ENCODE measurements at regions not wholly inside any gene's neighbourhood (a gene's known extent, or its start where the extent isn't known, plus 50 kb on each side); places are given as distances from the start of the nearest gene placed in this dataset.

DNA sequence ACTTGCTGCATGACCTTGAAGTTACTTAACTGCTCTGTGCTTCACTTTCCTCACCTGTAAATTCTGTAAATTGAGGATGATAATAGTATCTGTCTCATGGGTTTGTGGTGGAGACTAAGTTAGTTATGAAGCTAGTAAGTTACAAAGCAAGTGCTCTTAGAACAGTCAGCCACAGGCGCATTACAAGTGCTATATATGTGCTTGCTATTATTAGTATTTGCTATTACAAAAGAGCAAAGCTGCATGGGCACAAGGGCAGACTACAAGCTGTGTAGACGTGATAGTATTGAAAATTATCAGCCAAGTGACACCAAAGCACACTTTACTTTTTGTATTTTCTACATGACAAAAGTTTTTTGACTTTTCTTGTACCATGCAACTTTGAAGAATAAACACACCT is 150.9 kb upstream of the CTTNBP2NL start:
- Histone ChIP-seq H3K9ac (no peak overlapping the region), H3K27me3 (no peaks in the 10 kb centered on the region), H3K79me2 (ENCODE audit: low read depth) (no peaks in the 10 kb centered on the region), H3K36me3 (no peaks in the 10 kb centered on the region), H3K27ac (no peak overlapping the region), H2AFZ (replicated peaks) (no peak overlapping the region), H4K20me1 (ENCODE audit: low read depth) (no peaks in the 10 kb centered on the region), H3K9me3 (ENCODE audit: low read depth) (no peaks in the 10 kb centered on the region), H3F3A (ENCODE audit: low read depth) (peaks cover 12% of the 10 kb centered on the region), H3K4me3 (no peak overlapping the region), H3K4me2 (no peak overlapping the region), H3K4me1 (no peaks in the 10 kb centered on the region)
- H3K36me3 Mint-ChIP-seq: no peaks in the 10 kb centered on the region
- H3K27ac Mint-ChIP-seq: no peak overlapping the region
- H3K4me3 Mint-ChIP-seq: no peak overlapping the region
- H3K27me3 Mint-ChIP-seq (ENCODE audit: insufficient read depth, low read depth): peaks cover 3% of the 10 kb centered on the region
- peaks cover 7% of the 10 kb centered on the region for H3K4me1 Mint-ChIP-seq
- DNase-seq (ENCODE audit: low spot score): no peak
- TF ChIP-seq EZH2phosphoT487 (IDR thresholded peaks at IDR 0.05): no peak
- TF ChIP-seq, protein P1, sequence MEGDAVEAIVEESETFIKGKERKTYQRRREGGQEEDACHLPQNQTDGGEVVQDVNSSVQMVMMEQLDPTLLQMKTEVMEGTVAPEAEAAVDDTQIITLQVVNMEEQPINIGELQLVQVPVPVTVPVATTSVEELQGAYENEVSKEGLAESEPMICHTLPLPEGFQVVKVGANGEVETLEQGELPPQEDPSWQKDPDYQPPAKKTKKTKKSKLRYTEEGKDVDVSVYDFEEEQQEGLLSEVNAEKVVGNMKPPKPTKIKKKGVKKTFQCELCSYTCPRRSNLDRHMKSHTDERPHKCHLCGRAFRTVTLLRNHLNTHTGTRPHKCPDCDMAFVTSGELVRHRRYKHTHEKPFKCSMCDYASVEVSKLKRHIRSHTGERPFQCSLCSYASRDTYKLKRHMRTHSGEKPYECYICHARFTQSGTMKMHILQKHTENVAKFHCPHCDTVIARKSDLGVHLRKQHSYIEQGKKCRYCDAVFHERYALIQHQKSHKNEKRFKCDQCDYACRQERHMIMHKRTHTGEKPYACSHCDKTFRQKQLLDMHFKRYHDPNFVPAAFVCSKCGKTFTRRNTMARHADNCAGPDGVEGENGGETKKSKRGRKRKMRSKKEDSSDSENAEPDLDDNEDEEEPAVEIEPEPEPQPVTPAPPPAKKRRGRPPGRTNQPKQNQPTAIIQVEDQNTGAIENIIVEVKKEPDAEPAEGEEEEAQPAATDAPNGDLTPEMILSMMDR (IDR thresholded peaks at IDR 0.05): no peak
- no peak for TF ChIP-seq EZH2 (IDR thresholded peaks at IDR 0.05)
- no peaks in the 10 kb centered on the region for H3K9me3 Mint-ChIP-seq

DNA sequence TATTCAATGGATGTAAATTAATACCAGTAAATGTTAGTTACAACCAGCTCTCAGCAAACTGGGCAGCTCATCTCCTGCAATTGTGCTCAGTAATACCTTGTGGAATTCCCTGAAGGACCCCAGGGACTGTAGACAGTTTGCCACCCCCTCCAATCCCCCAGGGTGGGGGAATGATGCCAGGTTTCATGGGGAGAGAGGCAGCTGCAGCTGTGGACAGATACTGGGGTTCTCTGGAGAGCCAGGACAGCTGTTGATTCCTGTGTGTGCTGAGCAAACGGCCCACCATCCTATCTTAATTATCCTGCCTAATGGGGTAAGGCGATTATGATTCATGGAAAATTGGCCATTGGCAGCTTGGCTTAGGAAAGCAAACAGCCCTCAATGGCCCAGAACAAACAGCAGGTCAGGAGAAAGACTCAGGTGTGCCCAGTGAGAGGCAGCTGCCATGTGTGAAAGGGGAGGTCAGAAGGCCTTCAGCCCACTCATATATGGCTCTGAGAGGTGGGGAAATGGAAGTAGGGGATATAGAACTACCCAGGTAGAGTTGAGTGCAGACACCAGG is 148.9 kb upstream of the CTTNBP2NL start:
- no peak overlapping the region for H3K27ac Mint-ChIP-seq
- TF ChIP-seq EZH2phosphoT487 (IDR thresholded peaks at IDR 0.05): no peak
- TF ChIP-seq, protein P1 (IDR thresholded peaks at IDR 0.05): no peak
- TF ChIP-seq EZH2 (IDR thresholded peaks at IDR 0.05): no peak
- no peak overlapping the region for H3K9ac ChIP-seq

DNA sequence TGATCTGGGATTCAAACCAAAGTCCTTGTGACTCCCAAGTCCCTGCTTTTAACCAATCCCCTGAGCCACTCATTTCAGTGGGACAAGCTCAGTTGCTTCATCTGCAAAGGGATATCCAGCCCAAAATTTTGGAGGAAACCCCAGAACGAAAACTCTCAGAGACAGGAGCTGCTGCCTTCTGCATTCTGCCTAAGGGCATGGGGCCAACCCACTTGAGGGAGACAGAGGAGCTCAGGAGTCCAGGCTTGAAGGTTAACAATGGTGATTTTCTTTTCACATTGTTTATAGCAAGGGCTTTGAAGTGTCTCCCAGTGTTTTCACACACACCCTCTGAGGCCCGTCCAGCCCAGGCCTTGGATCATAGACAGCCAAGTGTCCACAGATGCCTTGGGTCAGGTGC is 148.1 kb upstream of the CTTNBP2NL start:
- peaks cover 3% of the 10 kb centered on the region for H3K27me3 Mint-ChIP-seq (ENCODE audit: insufficient read depth, low read depth)
- Histone ChIP-seq H3K9me3 (ENCODE audit: low read depth) (no peaks in the 10 kb centered on the region), H2AFZ (replicated peaks) (no peak overlapping the region)

More for the DNA sequence above, 148.9 kb upstream of the CTTNBP2NL start:
- Histone ChIP-seq H4K20me1 (ENCODE audit: low read depth) (no peaks in the 10 kb centered on the region), H3K36me3 (no peaks in the 10 kb centered on the region), H3K27ac (no peak overlapping the region), H2AFZ (replicated peaks) (no peak overlapping the region), H3K4me1 (no peaks in the 10 kb centered on the region), H3K79me2 (ENCODE audit: low read depth) (no peaks in the 10 kb centered on the region), H3K9me3 (ENCODE audit: low read depth) (no peaks in the 10 kb centered on the region), H3F3A (ENCODE audit: low read depth) (peaks cover 12% of the 10 kb centered on the region), H3K4me3 (no peak overlapping the region), H3K4me2 (no peak overlapping the region), H3K27me3 (no peaks in the 10 kb centered on the region)
- DNase-seq (ENCODE audit: low spot score): no peak
- Mint-ChIP-seq H3K36me3 (no peaks in the 10 kb centered on the region), H3K4me1 (peaks cover 10% of the 10 kb centered on the region), H3K27me3 (ENCODE audit: insufficient read depth, low read depth) (peaks cover 3% of the 10 kb centered on the region), H3K4me3 (no peak overlapping the region), H3K9me3 (no peaks in the 10 kb centered on the region)

More for the DNA sequence above, 148.1 kb upstream of the CTTNBP2NL start:
- peaks cover 2% of the 10 kb centered on the region for H3K4me1 ChIP-seq
- Mint-ChIP-seq H3K4me3 (no peak overlapping the region), H3K9me3 (no peaks in the 10 kb centered on the region), H3K36me3 (no peaks in the 10 kb centered on the region), H3K4me1 (peaks cover 10% of the 10 kb centered on the region), H3K27ac (no peak overlapping the region)
- no peak for TF ChIP-seq EZH2 (IDR thresholded peaks at IDR 0.05)
- TF ChIP-seq, protein P1 (IDR thresholded peaks at IDR 0.05): no peak
- TF ChIP-seq EZH2phosphoT487 (IDR thresholded peaks at IDR 0.05): no peak
- H3K4me2 ChIP-seq: no peak overlapping the region
- H3K27me3 ChIP-seq: no peaks in the 10 kb centered on the region
- no peak overlapping the region for H3K4me3 ChIP-seq
- H3K79me2 ChIP-seq (ENCODE audit: low read depth): no peaks in the 10 kb centered on the region
- H3K9ac ChIP-seq: no peak overlapping the region
- no peaks in the 10 kb centered on the region for H4K20me1 ChIP-seq (ENCODE audit: low read depth)
- H3F3A ChIP-seq (ENCODE audit: low read depth): peaks cover 12% of the 10 kb centered on the region
- H3K27ac ChIP-seq: no peak overlapping the region
- no peaks in the 10 kb centered on the region for H3K36me3 ChIP-seq
- no peak for DNase-seq (ENCODE audit: low spot score)
